ENCODE measurements at regions not wholly inside any gene's neighbourhood (a gene's known extent, or its start where the extent isn't known, plus 50 kb on each side); places are given as distances from the start of the nearest gene placed in this dataset.

DNA sequence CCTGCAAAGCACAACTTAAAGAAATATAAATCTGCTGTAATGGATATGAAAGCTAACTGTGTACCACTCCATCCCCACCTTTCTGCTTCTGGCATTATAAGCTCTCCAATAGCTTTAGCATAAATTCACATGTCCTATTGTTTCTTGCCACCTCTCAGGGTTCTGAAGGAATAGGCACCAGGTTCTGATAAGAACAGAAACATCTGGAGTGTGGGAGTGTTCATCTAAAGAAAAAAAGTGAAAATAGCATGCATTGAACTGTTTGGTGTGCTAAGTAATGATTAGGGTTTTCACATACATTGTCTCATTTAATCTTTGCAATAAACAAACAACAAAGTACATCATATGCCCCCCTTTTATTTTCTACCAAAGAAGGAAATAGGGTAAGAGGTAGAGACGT is 72.3 kb downstream of the FAM76B start:
- DNase-seq, result no peak

DNA sequence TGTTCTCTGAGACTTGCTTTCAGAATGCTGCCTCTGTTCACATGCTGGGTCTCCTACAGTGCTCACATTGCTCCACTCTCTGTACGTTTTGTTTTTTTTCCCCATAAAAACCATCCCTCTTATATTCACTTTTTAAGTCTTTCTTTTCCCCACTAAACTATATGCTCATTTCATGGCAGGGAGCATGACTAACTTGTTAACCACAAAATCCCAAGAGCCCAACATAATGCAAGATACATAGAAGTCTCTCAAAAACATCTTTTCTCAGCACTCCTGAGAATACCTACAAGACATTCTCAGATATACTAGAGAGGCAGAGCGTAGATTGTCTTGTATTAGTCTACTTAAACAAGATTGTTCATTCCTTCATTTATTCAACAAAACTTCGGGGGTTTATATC is 73.3 kb downstream of the FAM76B start:
- DNase-seq, result no peak

DNA sequence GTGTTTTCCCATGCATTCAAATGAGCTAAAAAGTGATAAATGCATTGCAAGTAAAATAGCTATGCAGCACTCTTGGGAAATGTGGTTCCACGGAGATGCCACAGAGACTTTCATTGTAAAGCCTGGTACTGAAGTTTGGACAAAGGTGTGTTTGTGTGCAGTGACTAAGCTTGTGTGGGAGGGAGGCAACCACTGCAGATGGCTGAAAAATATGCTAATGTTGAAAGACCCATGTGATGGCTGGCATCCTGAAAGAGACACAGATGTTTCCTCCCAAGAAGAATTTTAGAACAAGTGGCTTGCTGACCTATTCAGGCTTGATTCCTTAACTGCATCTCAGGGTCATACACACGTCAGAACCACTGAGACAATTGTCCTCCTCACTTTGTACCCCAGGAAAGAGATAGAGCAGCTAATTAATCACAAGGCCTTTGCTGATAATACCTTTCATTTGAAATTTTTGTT is 73.8 kb downstream of the FAM76B start:
- peak; percentile 67 for DNase-seq

DNA sequence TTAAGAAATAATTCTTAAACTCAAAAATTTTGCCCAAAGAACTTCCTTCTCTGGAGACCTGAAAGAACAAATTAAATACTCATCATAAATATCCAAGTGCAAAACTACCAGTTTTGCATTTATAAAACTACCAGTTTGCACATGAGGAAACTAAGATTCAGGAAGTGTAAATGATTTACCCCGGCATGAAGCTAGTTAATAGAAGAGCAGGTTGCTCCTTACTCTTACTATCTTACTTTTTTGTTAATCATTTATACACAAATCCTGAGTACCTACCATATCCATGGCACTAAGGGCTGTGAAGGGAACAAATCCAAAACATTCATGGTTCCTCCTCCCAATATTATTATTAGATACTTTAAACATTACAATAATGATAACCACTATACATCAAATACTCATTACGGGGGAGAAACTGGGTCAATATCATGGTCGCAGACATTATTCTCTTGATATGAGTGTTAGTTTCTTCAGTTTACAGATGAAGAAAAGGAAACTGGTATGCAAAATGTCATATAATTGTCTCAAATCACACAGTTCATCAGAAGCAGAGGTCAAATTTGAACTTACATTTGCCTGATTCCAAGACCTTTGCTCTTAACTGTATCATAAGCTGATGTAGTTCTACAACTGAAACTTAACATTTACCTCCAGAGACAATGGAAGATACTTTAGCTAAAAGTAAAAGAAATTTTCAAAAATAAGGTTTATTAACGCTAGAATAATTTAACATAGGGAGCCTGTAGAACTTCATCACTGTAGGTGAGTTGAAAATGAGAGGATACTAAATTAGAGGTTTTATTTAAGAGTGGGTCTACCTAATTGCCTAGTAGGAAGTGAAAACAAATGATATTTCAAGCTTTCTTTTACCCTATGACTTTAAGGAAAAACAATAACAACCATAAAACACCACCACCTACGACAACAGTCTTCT is 74.5 kb downstream of the FAM76B start:
- no peak for DNase-seq

DNA sequence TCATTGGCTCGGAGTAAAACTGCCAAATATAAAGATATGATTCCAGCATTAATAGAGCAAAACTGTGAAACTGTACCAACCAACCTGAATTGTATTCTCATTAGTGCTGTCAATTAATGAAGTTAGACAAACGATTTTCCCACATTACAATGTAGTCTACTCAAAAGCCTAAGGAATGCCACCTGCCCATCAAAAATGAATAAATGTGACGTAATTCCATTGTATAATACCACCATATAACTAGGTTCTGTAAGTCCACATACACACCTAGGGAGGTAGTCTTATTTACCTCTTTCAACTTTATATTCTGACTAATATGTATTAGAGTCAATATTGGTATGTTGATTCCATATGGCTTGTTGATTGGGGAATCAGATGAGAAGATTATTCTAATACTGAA is 76.2 kb downstream of the FAM76B start:
- DNase-seq, result no peak

DNA sequence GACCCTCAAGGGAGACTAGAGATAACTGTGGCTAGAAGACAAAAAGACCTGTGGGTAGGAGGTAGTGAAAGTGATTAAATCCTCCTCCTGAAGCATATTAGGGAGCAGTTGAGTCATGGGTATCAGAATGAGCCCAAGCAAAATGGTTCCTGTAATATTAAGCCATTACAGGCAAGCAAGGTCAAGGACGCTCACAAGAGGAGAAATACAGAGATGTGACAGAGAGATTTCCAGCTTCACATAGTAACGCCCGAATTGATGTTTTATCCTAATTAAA is 77.7 kb downstream of the FAM76B start:
- DNase-seq, result no peak

DNA sequence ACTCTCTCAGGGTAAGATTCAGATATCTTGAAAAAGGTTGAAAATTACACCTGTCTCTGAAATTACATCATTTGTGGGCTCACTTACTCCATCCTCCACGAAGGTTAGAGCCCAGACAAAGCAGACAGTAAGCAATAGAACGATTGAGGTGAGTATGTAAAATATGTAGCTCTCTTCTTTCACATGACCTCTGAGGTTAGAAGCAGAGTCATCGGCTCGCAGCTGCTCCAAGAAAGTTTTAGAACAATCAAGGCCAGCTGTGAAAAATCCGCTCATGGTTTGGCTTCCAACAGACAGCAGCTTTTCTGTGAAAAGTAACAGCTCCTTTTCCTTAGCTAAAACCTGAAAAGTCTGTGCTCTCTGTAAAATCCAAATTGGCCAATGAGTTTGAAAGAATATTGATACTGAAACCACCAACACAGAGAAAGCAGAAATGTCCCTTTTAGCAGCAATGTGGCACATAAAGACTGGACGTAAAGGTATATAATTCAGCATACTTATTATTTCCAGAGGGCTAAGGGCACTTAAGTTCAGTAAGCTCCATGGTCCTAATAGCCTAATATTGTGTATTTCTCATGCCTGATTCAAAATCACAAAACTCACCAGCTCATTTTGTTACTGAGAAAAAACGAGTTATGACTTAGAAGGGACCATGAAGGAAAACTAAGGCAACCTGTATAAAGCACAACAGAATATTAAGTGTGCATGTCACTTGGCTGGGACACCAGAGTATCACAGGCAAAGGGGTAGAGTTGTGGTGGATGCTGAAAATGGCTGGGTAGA is 78.2 kb downstream of the FAM76B start:
- DNase-seq, result no peak

DNA sequence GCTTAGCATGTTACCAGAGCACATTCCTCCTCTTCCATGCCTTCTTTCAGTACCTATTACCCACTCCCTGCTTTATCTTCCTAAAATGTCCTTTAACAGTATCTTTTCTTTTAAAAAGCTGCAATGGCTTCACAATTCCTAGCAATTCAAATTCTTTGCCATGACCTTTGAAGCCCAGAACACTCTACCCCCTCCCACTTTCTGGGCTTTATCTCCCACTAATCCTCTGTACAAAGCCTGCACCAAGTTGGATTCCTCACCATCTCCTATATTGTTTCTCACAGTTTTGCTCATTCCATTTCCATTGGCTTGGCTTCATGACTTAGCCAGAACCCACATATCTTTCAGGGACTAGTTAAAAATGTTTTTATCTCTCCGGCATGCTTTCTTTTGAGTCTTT is 80.9 kb downstream of the FAM76B start:
- DNase-seq, result no peak

DNA sequence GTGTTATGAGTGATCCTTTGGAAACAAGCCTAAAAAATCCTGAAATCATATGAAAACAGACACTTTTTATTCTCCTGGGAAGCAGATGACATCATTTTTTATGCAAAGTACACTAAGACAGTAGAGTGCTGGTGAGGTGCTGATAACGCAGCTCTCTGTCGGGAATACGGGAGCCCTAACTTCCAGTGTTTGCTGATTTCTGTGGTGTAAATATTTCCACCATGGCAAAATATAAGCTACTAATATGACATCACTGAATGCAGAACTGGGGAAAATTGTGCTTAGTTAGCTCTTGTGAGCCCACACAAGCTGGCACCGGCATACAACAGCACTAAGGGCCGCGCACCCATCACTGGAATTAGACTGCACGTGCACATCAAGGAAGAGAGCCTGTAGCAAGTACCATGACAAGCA is 82.6 kb downstream of the FAM76B start:
- DNase-seq, result no peak

DNA sequence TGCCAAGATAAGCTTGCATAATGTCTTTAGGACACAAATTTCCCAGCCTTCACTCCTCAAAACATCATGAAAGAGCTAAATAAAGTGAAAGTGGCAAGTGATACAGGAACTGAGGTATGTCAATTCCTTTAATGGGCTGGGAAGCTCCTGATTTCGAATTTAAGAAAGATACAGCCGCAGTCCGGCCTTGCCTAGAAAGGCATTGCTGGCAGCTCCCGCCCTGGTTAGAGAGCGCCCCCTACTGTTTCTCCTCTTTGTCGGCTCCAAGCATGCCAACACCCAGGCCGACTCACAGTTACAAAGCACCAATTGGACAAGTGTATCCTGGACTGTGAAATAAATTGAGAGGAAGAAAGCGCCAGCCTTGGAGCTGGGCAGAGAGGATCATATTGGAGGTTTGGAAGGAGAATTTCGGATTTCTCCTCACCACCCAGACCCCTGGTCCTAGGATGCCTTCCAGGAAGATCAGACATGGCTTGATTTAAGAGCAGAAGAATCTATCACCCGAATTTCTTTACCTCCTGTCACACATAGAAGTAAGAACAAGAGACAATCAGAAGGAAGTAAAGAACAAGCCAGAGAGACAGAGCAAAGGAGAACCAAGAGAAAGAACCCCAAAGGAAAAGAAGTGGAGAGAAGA is 84.0 kb downstream of the FAM76B start:
- DNase-seq, result peak; percentile 84

DNA sequence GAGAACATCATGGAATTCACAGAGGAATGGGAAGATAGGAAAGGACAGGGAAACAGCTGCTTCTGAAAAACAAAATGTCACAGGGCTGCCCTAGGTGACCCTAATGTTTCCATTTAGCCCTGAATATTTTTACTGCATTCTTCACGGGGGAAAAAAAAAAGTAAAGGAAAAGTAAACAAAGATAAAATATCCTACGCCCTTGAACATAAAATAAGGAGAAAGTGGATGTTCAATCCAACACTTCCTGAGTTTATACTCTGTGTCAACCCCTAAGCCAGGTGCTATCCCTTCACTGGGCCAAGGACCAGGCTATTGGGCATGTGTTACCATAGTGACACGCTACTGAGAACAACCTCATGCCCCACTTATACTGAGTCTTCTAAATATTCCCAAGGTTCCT is 84.7 kb downstream of the FAM76B start:
- DNase-seq, result no peak

DNA sequence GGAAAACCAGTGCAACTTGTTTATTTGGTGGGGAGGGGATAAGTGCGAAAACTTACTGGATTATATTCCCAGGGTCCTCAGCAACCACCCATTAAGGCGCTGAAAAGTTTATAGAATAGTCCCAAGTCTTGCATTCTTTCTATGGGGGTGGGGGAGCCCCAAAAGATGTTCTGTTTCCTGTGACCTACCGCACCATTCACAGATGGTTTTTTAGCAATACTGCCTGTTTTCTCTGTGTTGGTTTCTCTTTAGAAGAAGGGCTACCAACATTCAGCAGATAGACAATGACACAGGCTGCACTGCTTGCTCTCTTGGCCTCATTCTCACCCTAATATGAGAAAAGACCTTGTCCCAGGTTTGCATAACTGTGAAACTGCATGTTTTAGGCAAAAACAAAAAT is 86.5 kb downstream of the FAM76B start:
- DNase-seq, result no peak

DNA sequence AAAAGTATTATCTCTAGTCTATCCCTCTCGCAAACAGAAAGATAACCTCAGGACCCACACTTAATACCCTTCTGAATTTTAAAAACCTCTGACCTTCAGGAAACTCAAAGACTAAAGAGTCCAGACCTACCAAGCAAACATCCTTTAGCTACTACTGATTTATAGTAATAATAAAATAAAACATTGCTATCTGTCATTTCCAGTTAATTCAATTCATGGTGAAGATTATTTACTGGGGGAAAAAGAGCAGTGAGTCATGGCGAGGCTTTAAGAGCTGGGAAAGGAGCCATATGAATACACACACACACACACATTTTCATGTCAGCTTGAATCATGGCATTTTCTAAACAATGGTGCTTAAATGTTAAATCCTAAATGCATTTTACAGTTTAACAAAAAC is 87.1 kb downstream of the FAM76B start:
- DNase-seq, result no peak

DNA sequence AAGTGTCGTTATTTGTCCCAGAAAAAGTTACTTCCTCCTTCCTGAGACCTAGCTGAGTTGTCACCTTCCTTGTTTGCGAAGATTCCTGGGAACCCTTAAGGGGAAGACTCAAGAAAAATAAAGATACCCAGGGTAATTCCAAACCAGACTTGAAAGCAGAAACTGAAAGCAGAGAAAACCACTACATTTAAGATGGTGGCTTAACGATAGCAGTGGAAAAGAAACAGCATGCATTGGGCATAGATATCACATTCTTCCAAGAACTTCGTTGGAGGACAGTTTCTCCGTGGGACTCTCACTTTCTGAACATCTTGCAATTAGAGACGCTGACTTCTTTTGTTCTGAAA is 89.1 kb downstream of the FAM76B start:
- DNase-seq, result no peak

DNA sequence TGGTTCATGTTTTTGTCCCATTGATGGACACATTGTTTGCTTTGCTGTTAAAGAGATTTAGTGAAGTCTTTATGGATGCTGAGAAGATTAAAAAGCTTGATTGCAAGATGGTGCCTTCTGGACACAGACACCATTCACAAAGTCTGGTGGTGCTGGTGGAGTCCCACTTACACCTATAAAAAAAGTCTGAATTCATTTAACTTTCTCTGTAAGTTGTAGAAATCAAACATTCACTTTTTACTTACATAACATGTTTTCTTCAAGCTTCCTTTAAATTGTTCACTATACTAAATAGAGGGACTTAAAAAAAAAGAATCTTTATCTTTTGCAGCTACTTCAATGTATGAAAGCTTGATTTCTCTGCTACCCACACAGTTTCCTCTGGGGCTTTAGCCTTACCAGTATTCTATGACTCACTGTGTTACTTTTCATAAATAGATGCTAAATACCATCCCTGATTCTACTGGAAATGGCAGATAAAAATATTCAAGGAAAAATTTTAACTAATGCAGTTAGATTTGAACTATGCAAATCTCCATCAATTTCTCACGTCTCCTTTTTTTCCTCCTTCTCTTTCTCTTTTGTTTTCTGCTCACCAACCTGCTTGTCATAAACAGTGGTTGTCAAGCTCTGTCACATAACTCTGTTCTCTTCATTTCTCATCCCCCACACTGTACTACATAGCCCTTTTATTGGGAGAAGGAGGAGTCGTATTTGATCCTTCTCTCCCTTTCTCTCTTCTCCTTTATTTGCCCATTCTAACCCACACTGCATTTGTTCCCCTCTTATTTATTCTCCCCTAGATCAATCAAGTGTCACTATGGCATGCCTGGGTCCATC is 89.7 kb downstream of the FAM76B start:
- DNase-seq, result no peak

DNA sequence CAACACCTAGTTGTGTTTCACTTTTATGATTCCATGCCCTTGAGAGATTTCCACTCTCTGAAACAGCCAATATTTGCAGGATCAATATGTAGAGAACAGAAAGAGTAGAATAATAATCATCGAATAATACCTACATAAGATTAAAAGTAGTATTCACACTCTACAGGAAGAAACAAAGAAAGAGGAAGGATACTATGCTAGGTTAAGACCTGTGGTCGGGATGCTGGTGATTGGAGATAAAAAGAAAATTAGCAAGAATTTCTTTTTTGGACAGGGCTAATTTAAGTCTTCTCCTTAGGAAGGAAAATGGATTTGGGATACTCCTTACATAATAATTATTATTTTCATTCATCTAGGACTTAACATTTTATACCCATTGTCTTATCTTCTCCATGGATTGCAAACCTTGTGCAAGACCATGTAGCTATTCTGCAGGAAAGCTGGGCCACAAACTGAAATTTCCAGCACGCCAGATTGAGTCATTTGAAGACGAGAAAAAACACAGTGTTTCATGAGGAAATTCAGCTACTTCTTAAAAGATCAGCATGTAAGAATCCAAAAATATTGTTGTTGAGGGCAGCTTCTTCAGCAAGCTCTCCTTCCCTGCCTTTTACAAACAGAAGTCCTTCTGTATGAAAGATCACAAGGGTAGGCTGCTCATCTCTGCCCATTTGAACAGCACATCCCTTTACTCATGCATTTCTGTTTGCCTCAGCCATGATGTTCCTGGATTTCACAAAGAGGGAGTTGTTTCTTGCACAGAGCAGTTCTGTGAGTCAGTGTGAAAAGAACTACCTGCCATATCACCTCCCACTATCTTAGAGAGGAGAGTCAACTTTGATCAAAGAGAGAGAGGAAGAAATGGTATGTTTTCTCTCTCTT is 90.7 kb downstream of the FAM76B start:
- DNase-seq, result no peak

DNA sequence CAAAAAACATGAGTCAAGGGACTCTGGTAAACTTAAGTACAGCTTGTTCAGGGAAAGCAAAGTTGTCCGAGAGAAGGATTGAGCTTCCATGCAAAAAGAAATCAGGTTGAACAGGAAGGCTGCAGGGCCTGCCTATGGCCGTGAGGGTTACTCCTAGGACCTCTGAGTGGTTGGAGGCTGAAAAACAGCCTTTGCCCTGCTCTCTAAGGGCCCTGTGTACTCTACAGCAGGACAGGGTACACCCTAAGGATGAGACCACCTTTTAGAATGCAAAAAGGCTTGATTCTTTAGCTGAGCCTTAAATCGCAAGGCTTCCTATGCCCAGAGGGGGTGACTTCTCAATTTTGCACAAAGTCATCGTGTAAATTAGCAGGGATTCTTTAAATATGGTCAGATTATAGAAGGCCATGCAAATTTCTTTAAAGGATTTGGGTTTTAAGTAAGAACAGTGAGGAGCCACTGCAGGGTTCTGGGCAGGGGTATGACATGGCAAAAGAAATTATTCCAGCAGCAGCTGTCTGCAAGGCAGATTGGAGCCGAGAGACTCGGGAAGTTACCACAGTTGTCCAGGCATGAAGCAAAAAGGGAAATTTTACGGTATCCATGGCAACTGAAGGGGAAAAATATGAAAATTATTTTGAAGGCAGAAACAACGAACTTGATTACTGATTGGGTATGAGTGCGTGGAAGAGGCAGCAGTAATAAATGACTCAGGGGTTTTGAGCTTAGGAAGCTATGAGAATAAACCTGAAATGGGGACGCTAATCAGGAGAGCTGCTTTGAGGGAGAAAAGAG is 91.8 kb downstream of the FAM76B start:
- no peak for DNase-seq

DNA sequence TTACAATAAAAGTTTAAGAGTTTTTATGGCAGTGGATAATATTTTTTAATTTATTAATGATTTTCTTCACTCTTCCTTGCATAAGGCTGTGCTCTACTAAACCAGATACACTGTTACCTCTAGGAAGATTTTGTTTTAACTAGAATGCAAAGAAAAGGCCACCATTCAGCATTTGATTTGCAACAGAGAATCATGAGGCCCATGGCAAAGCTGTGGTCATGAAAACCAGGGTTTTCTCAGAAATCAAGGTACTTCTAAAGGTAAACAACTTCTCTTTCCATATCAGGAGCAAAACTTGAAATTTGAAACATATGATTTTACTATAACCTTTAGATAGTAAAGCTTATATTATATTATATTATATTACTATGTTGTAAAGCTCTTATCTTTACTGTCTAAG is 94.4 kb downstream of the FAM76B start:
- no peak for DNase-seq

DNA sequence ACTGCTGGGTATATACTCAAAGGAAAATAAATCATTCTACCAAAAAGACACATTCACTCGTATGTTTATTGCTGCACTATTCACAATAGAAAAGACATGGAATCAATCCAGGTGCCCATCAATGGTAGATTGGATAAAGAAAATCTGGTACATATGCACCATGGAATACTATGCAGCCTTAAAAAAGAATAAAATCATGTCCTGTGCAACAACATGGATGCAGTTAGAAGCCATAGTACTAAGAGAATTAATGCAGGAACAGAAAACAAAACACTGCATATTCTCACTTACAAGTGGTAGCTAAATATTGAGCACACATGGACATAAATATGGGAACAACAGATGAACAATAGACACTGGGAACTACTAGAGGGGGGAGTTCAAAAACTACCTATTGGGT is 96.3 kb downstream of the FAM76B start:
- DNase-seq, result no peak

DNA sequence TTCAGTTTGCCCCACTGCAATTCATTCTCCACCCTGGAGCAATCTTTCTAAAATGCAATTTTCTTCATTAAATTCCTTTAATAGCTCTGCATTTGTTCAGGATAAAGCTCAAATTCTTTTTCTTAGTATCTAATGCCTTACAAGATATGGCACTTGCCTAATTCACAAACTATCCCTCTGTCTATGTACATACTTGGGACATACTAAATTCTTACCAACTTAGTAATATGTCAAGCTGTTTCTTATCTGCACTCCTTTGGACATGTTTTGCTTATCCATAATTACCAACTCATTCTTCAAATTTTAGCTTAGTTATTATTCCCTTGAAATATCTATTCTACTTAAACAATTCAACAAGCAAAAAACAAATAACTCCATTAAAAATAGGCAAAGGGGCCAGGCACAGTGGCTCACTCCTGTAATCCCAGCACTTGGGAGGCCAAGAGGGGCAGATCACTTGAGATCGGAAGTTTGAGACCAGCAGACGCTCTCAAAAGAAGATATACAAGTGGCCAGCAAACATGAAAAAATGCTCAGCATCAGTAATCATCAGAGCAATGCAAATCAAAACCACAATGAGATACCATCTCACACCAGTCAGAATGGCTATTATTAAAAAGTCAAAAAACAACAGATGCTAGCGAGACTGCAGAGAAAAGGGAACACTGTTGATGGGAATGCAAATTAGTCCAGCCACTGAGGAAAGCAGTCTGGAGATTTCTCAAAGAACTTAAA is 96.9 kb downstream of the FAM76B start:
- no peak for DNase-seq
